ENCODE measurements at regions not wholly inside any gene's neighbourhood (a gene's known extent, or its start where the extent isn't known, plus 50 kb on each side); places are given as distances from the start of the nearest gene placed in this dataset.

- DNase-seq (ENCODE audit: low read depth), result no peak
- H3K4me3 ChIP-seq (ENCODE audit: low read depth, low read length), result no peak overlapping the region
Measured at GRCh38 chr5:133686566-133686965, 74.2 kb upstream of the FSTL4 start.

- DNase-seq (ENCODE audit: low read depth), result no peak
- no peak overlapping the region for H3K4me3 ChIP-seq (ENCODE audit: low read depth, low read length)
Measured at GRCh38 chr5:133685402-133686018, 73.2 kb upstream of the FSTL4 start.

- no peak for DNase-seq (ENCODE audit: low read depth)
- H3K4me3 ChIP-seq (ENCODE audit: low read depth, low read length), result no peak overlapping the region
Measured at GRCh38 chr5:133683646-133684596, 71.6 kb upstream of the FSTL4 start.

- DNase-seq (ENCODE audit: low read depth), result no peak
- no peak overlapping the region for H3K4me3 ChIP-seq (ENCODE audit: low read depth, low read length)
Measured at GRCh38 chr5:133682451-133682850, 70.1 kb upstream of the FSTL4 start.

GRCh38 chr5:133681896-133682295 lies 69.6 kb upstream of the FSTL4 start:
- no peak for DNase-seq (ENCODE audit: low read depth)
- H3K4me3 ChIP-seq (ENCODE audit: low read depth, low read length), result no peak overlapping the region

GRCh38 chr5:133680830-133681565 lies 68.7 kb upstream of the FSTL4 start:
- DNase-seq (ENCODE audit: low read depth), result no peak
- H3K4me3 ChIP-seq (ENCODE audit: low read depth, low read length), result no peak overlapping the region

- no peak overlapping the region for H3K4me3 ChIP-seq (ENCODE audit: low read depth, low read length)
- no peak for DNase-seq (ENCODE audit: low read depth)
Measured at GRCh38 chr5:133679534-133679933, 67.2 kb upstream of the FSTL4 start.

- no peak overlapping the region for H3K4me3 ChIP-seq (ENCODE audit: low read depth, low read length)
- no peak for DNase-seq (ENCODE audit: low read depth)
Measured at GRCh38 chr5:133675376-133676154, 63.2 kb upstream of the FSTL4 start.

- H3K4me3 ChIP-seq (ENCODE audit: low read depth, low read length), result no peak overlapping the region
- no peak for DNase-seq (ENCODE audit: low read depth)
Measured at GRCh38 chr5:133670336-133670735, 58.0 kb upstream of the FSTL4 start.

- no peak for DNase-seq (ENCODE audit: low read depth)
- no peak overlapping the region for H3K4me3 ChIP-seq (ENCODE audit: low read depth, low read length)
Measured at GRCh38 chr5:133669472-133669871, 57.1 kb upstream of the FSTL4 start.

GRCh38 chr5:133668458-133668857 lies 56.1 kb upstream of the FSTL4 start:
- DNase-seq (ENCODE audit: low read depth), result no peak
- no peak overlapping the region for H3K4me3 ChIP-seq (ENCODE audit: low read depth, low read length)

- DNase-seq (ENCODE audit: low read depth), result no peak
Measured at GRCh38 chr5:133667217-133667616, 54.9 kb upstream of the FSTL4 start.

GRCh38 chr5:133665571-133665970 lies 53.2 kb upstream of the FSTL4 start:
- H3K4me3 ChIP-seq (ENCODE audit: low read depth, low read length), result no peak overlapping the region
- no peak for DNase-seq (ENCODE audit: low read depth)

More at GRCh38 chr5:133667217-133667616, 54.9 kb upstream of the FSTL4 start:
- H3K4me3 ChIP-seq (ENCODE audit: low read depth, low read length), result no peak overlapping the region

GRCh38 chr5:133664422-133664821 lies 52.1 kb upstream of the FSTL4 start:
- peak; percentile 49 for DNase-seq (ENCODE audit: low read depth)
- H3K4me3 ChIP-seq (ENCODE audit: low read depth, low read length), result no peak overlapping the region

- DNase-seq (ENCODE audit: low read depth), result no peak
- H3K4me3 ChIP-seq (ENCODE audit: low read depth, low read length), result no peak overlapping the region
Measured at GRCh38 chr5:133663397-133664054, 51.2 kb upstream of the FSTL4 start.

GRCh38 chr5:133662578-133662977 lies 50.2 kb upstream of the FSTL4 start:
- no peak for DNase-seq (ENCODE audit: low read depth)
- H3K4me3 ChIP-seq (ENCODE audit: low read depth, low read length), result no peak overlapping the region

Data from skeletal muscle cell (primary cell).